Panc1 (cell line): ENCODE measurements at regions not wholly inside any gene's neighbourhood (a gene's known extent, or its start where the extent isn't known, plus 50 kb on each side); places are given as distances from the start of the nearest gene placed in this dataset.

Experiments used
- ATAC-seq: fragments of 200-7000 bp; cut with Tn5 transposase; 2 replicates; pipeline ENCODE4 v1.9.1; 2020; ENCODE audit warnings: mild to moderate bottlenecking, moderate library complexity
- BruUV-seq: library from RNA; stranded (reverse); fragments of 400-500 nt; replicated peaks from 2 replicates; lab custom pipeline; 2021; lab: Mats Ljungman, UMichigan
- CTCF ChIA-PET: fragments of 300-600 bp; sonication (Branson Sonifier 250); formaldehyde crosslinking; loops from one replicate; lab custom pipeline; 2022; ENCODE audit warnings: antibody characterized with exemption; lab: Charles Lee
- POLR2A ChIA-PET: fragments of 300-600 bp; sonication (Branson Sonifier 250); formaldehyde crosslinking; loops from one replicate; lab custom pipeline; 2022; ENCODE audit warnings: antibody characterized with exemption; lab: Charles Lee
- DNase-seq: peaks from one replicate; pipeline ENCODE4 v3.0.0-alpha.2; 2010; ENCODE audit warnings: low read depth, low spot score
- H3K27ac ChIP-seq: 2 replicates; pipeline ENCODE4 v1.5.1; 2011; ENCODE audit warnings: mild to moderate bottlenecking, low read length, inconsistent platforms
- H3K27me3 ChIP-seq: fragments of 200-500 bp; sonication (Bioruptor generic); 2 replicates; pipeline ENCODE4 v1.6.0; 2014; ENCODE audit warnings: low read length, inconsistent platforms; ENCODE audit not compliant: control insufficient read depth, insufficient read depth
- H3K36me3 ChIP-seq: fragments of 200-500 bp; sonication (Bioruptor generic); 2 replicates; pipeline ENCODE4 v1.5.1; 2014; ENCODE audit warnings: inconsistent platforms, mild to moderate bottlenecking, low read length, moderate library complexity; ENCODE audit not compliant: control insufficient read depth, insufficient read depth
- H3K4me1 ChIP-seq: 2 replicates; pipeline ENCODE4 v1.5.1; 2011; ENCODE audit warnings: inconsistent platforms, mild to moderate bottlenecking, low read length, moderate library complexity; ENCODE audit not compliant: control insufficient read depth, insufficient read depth
- H3K4me3 ChIP-seq, 2 experiments: 2 replicates each; pipeline ENCODE4 v1.5.1; 2011 to 2012; ENCODE audit warnings: low read depth in 2 of 2, low read length in 2 of 2, mild to moderate bottlenecking in 2 of 2, inconsistent platforms in 1 of 2, moderate library complexity in 1 of 2
- H3K9me3 ChIP-seq: fragments of 200-500 bp; sonication (Bioruptor generic); 2 replicates; pipeline ENCODE4 v1.5.1; 2014; ENCODE audit warnings: low read depth, mild to moderate bottlenecking, inconsistent platforms, low read length, moderate library complexity; ENCODE audit not compliant: control insufficient read depth, insufficient read depth
- CTCF ChIP-seq: fragments of 450-650 bp; IDR thresholded peaks from 2 replicates; pipeline ENCODE4 v1.5.1; 2017; ENCODE audit warnings: mild to moderate bottlenecking
- POLR2AphosphoS5 ChIP-seq: IDR thresholded peaks from 2 replicates; pipeline ENCODE4 v1.6.1; 2012; ENCODE audit warnings: mild to moderate bottlenecking, low read depth, low read length, moderate library complexity
- SIN3A ChIP-seq: IDR thresholded peaks from 2 replicates; pipeline ENCODE4 v1.6.1; 2012; ENCODE audit warnings: low read depth, mild to moderate bottlenecking, low read length, moderate library complexity, borderline replicate concordance; ENCODE audit not compliant: insufficient read depth
- TCF7L2 ChIP-seq: IDR thresholded peaks from 2 replicates; pipeline ENCODE4 v1.6.1; 2011; ENCODE audit warnings: mild to moderate bottlenecking, low read depth, low read length, inconsistent platforms
- in situ Hi-C: cut with HindIII; loops from 2 replicates; pipeline ENCODE4 v1.10.0; 2016; ENCODE audit warnings: low sequenced_read_pairs, low pct_unique_long_range_greater_than_20kb
- intact Hi-C: fragments of 100-400 bp; cut with micrococcal nuclease; formaldehyde crosslinking; loops from one replicate; pipeline ENCODE4 v1.10.0; 2022; ENCODE audit not compliant: unreplicated experiment
- TF ChIP-seq, protein P1 (sequence below), 2 experiments: IDR thresholded peaks; 2 replicates each; pipeline ENCODE4 v1.6.1; 2011 to 2012; ENCODE audit warnings: low read depth in 2 of 2, control low read depth in 1 of 2, low read length in 1 of 2, mild to moderate bottlenecking in 1 of 2, moderate library complexity in 1 of 2; ENCODE audit not compliant: insufficient read depth in 1 of 2

GRCh38 chr7:115447495-115447894, 525.6 kb downstream of the MDFIC start:
- H3K4me3 ChIP-seq = no peak overlapping the region
- in situ Hi-C loops = no loop called here
- no peaks in the 10 kb centered on the region for H3K36me3 ChIP-seq
- intact Hi-C loops = no loop called here
- no peaks in the 10 kb centered on the region for H3K9me3 ChIP-seq
- H3K27me3 ChIP-seq = no peaks in the 10 kb centered on the region
- no peaks in the 10 kb centered on the region for H3K4me1 ChIP-seq
- POLR2A ChIA-PET = no interaction called here
- H3K27ac ChIP-seq = no peak overlapping the region
- TF ChIP-seq SIN3A (no peak), CTCF (no peak), TCF7L2 (no peak), POLR2AphosphoS5 (no peak)
- TF ChIP-seq, protein P1, sequence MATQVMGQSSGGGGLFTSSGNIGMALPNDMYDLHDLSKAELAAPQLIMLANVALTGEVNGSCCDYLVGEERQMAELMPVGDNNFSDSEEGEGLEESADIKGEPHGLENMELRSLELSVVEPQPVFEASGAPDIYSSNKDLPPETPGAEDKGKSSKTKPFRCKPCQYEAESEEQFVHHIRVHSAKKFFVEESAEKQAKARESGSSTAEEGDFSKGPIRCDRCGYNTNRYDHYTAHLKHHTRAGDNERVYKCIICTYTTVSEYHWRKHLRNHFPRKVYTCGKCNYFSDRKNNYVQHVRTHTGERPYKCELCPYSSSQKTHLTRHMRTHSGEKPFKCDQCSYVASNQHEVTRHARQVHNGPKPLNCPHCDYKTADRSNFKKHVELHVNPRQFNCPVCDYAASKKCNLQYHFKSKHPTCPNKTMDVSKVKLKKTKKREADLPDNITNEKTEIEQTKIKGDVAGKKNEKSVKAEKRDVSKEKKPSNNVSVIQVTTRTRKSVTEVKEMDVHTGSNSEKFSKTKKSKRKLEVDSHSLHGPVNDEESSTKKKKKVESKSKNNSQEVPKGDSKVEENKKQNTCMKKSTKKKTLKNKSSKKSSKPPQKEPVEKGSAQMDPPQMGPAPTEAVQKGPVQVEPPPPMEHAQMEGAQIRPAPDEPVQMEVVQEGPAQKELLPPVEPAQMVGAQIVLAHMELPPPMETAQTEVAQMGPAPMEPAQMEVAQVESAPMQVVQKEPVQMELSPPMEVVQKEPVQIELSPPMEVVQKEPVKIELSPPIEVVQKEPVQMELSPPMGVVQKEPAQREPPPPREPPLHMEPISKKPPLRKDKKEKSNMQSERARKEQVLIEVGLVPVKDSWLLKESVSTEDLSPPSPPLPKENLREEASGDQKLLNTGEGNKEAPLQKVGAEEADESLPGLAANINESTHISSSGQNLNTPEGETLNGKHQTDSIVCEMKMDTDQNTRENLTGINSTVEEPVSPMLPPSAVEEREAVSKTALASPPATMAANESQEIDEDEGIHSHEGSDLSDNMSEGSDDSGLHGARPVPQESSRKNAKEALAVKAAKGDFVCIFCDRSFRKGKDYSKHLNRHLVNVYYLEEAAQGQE (IDR thresholded peaks at IDR 0.05; ENCODE audit: insufficient read depth in 1 of 2, low read depth in 2 of 2, low read length in 1 of 2) = no peak
- CTCF ChIA-PET = no interaction called here
- DNase-seq (no peak), ATAC-seq (no peak)
- BruUV-seq = no TSS peak

- no peak for TF ChIP-seq POLR2AphosphoS5
- TF ChIP-seq, protein P1 (IDR thresholded peaks at IDR 0.05; ENCODE audit: insufficient read depth in 1 of 2, low read depth in 2 of 2, low read length in 1 of 2) = no peak
- no peak for TF ChIP-seq SIN3A
- TF ChIP-seq CTCF = no peak
- no peak for TF ChIP-seq TCF7L2
- no peaks in the 10 kb centered on the region for H3K9me3 ChIP-seq
- no peaks in the 10 kb centered on the region for H3K36me3 ChIP-seq
- H3K4me3 ChIP-seq = no peak overlapping the region
- no peak for ATAC-seq
- H3K27me3 ChIP-seq = no peaks in the 10 kb centered on the region
- intact Hi-C loops = no loop called here
- in situ Hi-C loops = no loop called here
- H3K27ac ChIP-seq = no peak overlapping the region
- no peaks in the 10 kb centered on the region for H3K4me1 ChIP-seq
- DNase-seq = no peak
- no TSS peak for BruUV-seq
- ChIA-PET CTCF (no interaction called here), POLR2A (no interaction called here)
Measured at GRCh38 chr7:115441033-115441432, 519.1 kb downstream of the MDFIC start.
